GM13977 (cell line): ENCODE measurements at regions not wholly inside any gene's neighbourhood (a gene's known extent, or its start where the extent isn't known, plus 50 kb on each side); places are given as distances from the start of the nearest gene placed in this dataset.

Experiments used
- DNase-seq: peaks from one replicate; pipeline ENCODE4 v3.0.0; 2012; ENCODE audit warnings: low spot score
- in situ Hi-C: fragments of 300-500 bp; cut with MboI; formaldehyde crosslinking; loops from one replicate; pipeline ENCODE4 v1.12.0; 2022; ENCODE audit warnings: low sequenced_read_pairs, low pct_unique_long_range_greater_than_20kb, mixed read lengths, inconsistent platforms; ENCODE audit not compliant: unreplicated experiment
- TF ChIP-seq, protein P1 (sequence below): IDR thresholded peaks from 2 replicates; pipeline ENCODE4 v1.5.1; 2012; ENCODE audit warnings: mild to moderate bottlenecking, control low read depth; ENCODE audit not compliant: insufficient read depth; ENCODE audit errors: extremely low read depth, missing control alignments

DNA sequence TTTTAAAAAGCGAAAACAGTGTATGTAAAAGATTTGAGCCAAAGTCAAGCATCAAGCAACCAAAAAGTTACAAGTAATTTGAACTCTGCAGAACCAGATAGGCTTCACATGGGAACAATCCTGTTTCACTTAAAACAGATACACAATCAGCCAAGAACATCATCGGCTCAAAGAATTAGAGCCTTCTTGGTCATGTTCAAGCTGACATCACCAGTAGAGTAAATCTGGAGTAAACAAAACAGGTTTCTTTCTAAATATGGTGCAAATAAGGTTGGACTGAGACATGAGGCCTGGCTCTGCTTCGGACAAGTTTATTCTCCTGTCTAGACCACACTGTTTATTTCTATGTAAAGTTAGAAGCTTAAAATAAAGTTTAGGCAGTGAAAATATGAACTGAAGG lies 116.0 kb downstream of the GMNC start:
- no peak for DNase-seq
- TF ChIP-seq, protein P1, sequence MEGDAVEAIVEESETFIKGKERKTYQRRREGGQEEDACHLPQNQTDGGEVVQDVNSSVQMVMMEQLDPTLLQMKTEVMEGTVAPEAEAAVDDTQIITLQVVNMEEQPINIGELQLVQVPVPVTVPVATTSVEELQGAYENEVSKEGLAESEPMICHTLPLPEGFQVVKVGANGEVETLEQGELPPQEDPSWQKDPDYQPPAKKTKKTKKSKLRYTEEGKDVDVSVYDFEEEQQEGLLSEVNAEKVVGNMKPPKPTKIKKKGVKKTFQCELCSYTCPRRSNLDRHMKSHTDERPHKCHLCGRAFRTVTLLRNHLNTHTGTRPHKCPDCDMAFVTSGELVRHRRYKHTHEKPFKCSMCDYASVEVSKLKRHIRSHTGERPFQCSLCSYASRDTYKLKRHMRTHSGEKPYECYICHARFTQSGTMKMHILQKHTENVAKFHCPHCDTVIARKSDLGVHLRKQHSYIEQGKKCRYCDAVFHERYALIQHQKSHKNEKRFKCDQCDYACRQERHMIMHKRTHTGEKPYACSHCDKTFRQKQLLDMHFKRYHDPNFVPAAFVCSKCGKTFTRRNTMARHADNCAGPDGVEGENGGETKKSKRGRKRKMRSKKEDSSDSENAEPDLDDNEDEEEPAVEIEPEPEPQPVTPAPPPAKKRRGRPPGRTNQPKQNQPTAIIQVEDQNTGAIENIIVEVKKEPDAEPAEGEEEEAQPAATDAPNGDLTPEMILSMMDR, result no peak
- in situ Hi-C loops, result no loop called here

DNA sequence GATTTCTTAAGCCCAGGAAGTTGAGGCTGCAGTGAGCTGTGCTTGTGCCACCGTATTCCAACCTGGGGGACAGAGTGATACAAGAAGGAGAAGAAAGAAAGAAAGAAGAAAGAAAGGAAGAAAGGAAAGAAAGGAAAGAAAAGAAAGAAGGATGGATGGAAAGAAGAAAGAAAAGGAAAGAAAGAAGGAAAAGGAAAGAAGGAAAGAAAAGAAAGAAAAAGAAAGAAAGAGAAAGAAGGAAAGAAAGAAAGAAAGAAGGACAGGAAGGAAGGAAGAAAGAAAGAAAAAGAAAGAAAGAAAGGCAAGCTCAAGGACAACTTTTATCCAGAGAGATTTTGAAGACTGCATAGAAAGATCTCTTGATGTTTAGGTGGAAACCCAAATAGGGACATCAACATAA lies 120.7 kb downstream of the GMNC start:
- DNase-seq, result no peak
- in situ Hi-C loops, result no loop called here
- TF ChIP-seq, protein P1, result no peak

DNA sequence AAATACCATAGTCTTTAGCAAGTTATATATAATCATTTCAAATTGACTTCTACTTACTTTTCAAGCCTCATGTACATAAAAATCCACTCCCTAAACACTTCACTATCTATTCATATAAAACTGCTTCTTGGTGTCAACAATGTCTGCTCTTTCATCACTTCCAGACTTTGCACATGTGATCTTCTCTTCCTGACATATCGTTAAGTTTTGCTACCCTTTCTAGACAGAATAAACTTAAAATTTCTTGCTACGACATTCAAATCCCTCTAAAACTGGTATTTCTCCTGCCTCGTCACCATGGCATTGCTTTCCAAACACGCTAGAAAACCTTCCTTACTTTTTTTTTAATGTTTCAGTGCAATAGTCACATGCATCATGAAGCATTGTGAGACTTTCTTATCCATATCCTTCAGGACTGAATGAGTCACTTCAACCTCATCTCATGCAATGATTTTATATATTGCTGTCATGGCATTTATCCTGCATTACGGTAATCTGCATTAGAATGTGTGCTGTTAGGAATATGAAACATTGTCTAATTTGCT lies 122.8 kb downstream of the GMNC start:
- in situ Hi-C loops, result no loop called here
- TF ChIP-seq, protein P1, result no peak
- DNase-seq, result no peak

DNA sequence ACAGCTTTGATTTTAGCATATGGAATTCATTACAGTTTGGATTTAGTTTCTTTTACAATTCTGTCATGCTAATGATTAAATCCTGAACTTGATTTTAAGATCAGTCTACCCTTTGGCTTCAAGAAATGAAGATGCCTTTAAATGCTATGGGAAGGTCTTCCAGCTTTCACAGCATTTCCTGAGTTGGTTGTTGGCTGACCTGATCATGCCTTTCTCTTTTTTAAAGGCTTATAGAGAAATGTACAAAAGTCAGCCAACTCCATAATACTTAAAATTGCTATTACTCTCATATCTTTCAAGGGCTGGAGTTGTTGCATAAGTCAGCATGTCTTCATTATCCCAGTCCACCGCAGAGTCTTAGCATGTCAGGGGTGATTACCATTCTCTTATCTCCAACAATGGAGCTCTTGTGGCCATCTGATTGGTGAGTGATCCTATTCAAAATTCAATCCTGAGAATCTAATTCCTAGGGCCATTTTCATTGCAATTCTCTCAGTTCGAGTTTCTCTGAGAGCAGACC lies 123.8 kb downstream of the GMNC start:
- TF ChIP-seq, protein P1, result no peak
- no peak for DNase-seq
- in situ Hi-C loops, result no loop called here

DNA sequence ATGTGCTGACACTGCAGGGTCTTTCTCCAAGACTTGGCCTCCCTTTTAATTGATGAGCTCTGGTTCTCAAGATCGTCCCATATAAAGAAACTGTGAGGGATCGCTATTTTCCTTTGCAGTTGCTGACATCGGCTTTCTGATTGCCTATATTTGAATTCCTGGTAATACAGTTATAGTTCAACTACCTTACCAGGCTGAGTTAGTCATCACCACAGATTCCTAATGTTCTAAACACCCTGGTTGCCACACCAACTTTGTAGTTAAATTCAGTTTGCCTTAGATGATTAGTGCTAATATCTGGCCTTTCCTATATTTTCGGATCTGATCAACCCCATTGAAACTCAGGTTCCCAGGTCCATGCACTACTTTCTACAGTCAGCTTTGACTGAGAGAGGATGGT lies 125.0 kb downstream of the GMNC start:
- DNase-seq, result no peak
- in situ Hi-C loops, result no loop called here
- TF ChIP-seq, protein P1, result no peak

DNA sequence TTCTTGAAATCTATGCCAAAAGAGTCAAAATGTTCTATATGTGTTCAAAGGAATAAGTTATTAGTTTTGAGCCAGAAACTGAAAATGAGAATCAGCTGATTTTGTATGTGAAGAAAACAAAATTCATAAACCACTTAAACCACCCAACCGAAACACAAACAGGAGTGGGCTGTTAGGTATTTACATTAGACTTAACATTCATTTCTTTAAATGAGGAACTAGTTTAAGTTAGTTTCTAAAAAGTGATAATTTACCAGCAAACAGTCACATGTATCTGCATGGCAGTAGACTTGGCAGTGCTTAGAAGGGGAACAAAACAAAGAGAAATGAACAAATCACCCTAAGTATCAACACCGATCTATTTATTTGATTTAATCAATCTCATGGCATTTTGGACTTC lies 128.0 kb downstream of the GMNC start:
- TF ChIP-seq, protein P1, result no peak
- in situ Hi-C loops, result no loop called here
- no peak for DNase-seq
